ENCODE measurements at regions not wholly inside any gene's neighbourhood (a gene's known extent, or its start where the extent isn't known, plus 50 kb on each side); places are given as distances from the start of the nearest gene placed in this dataset.

GRCh38 chr1:38477811-38478210 lies 381.8 kb downstream of the RRAGC start:
- H4K91ac ChIP-seq (ENCODE audit: insufficient read length, low read depth, low read length) = no peak overlapping the region
- H3K79me2 ChIP-seq (ENCODE audit: insufficient read depth, low read length) = no peaks in the 10 kb centered on the region
- no peak overlapping the region for H3K27ac ChIP-seq (ENCODE audit: insufficient read length, low read depth, low read length)
- peaks cover 26 to 29% of the 10 kb centered on the region in 2 experiments for H3K4me1 Mint-ChIP-seq
- H3K14ac ChIP-seq (ENCODE audit: insufficient read depth, low read length) = no peak overlapping the region
- no peak for TF ChIP-seq CTCF (conservative IDR thresholded peaks at IDR 0.05)
- WGBS (ENCODE audit: extremely low coverage, insufficient read length, low lambda C conversion rate) = no CpG with 5 or more reads among the region's 2 CpGs
- no peak overlapping the region for H3K56ac ChIP-seq (ENCODE audit: insufficient read length, low read depth, low read length)
- no peaks in the 10 kb centered on the region for H4K20me1 ChIP-seq (ENCODE audit: control insufficient read depth, insufficient read depth, insufficient read length)
- H3K79me1 ChIP-seq (ENCODE audit: insufficient read depth, low read depth, low read length, poor library complexity, severe bottlenecking) = no peaks in the 10 kb centered on the region
- H2BK15ac ChIP-seq (ENCODE audit: low read depth, low read length) = no peak overlapping the region
- H2AFZ ChIP-seq (ENCODE audit: low read length) = no peak overlapping the region
- H2BK20ac ChIP-seq (ENCODE audit: low read depth, low read length, poor library complexity, severe bottlenecking) = no peak overlapping the region
- H3K23ac ChIP-seq (ENCODE audit: insufficient read length, low read depth, low read length) = no peak overlapping the region
- H3K27ac Mint-ChIP-seq = no peak overlapping the region
- H3K27me3 ChIP-seq (ENCODE audit: insufficient read depth, low read length) = no peaks in the 10 kb centered on the region
- H3K36me3 Mint-ChIP-seq (ENCODE audit: insufficient read depth in 1 of 3, low read depth in 3 of 3) = peaks cover 10 to 20% (median 15%) of the 10 kb centered on the region in 3 experiments
- H3K9me3 Mint-ChIP-seq = peaks cover 19% of the 10 kb centered on the region in 2 experiments
- H3K23me2 ChIP-seq (ENCODE audit: insufficient read length, low read depth, low read length, poor library complexity, severe bottlenecking) = peaks cover 8% of the 10 kb centered on the region
- no peak overlapping the region for H2BK5ac ChIP-seq (ENCODE audit: insufficient read length, low read length)
- no peak overlapping the region for H3T11ph ChIP-seq (ENCODE audit: low read length)
- H2AK5ac ChIP-seq (ENCODE audit: insufficient read length, low read length) = no peak overlapping the region
- H3K4me2 ChIP-seq (ENCODE audit: insufficient read depth, insufficient read length, low read length) = no peak overlapping the region
- no peaks in the 10 kb centered on the region for H3K9me3 ChIP-seq (ENCODE audit: control insufficient read depth, low read depth, low read length)
- H3K4me3 Mint-ChIP-seq = no peak overlapping the region
- H2BK120ac ChIP-seq (ENCODE audit: low read depth, low read length, poor library complexity, severe bottlenecking) = no peak overlapping the region
- no peak overlapping the region for H4K5ac ChIP-seq (ENCODE audit: insufficient read length, low read depth, low read length)
- DNase-seq = no peak
- H3K4ac ChIP-seq (ENCODE audit: low read depth, low read length) = no peak overlapping the region
- no peak overlapping the region for H3K9ac ChIP-seq (ENCODE audit: extremely low read depth, insufficient read length, low read length)
- no peak overlapping the region for H4K8ac ChIP-seq (replicated peaks; ENCODE audit: insufficient read length, low read depth, low read length)
- H3K18ac ChIP-seq (ENCODE audit: insufficient read length, low read depth, low read length) = no peak overlapping the region
- H3K27me3 Mint-ChIP-seq (ENCODE audit: low read depth) = peaks cover 40% of the 10 kb centered on the region
- no peak overlapping the region for H2BK12ac ChIP-seq (ENCODE audit: insufficient read length, low read depth, low read length)
- peaks cover 8% of the 10 kb centered on the region; the same call in 1 of the 2 replicates for H3K4me1 ChIP-seq (ENCODE audit: insufficient read depth, low read length)

Data from H9 (cell line).